GM12892 (cell line): ENCODE measurements at regions not wholly inside any gene's neighbourhood (a gene's known extent, or its start where the extent isn't known, plus 50 kb on each side); places are given as distances from the start of the nearest gene placed in this dataset.

Experiments used
- POLR2A ChIP-seq: IDR thresholded peaks from 2 replicates; pipeline ENCODE4 v1.6.1; 2011; ENCODE audit warnings: low read depth, low read length, control low read depth
- POLR2AphosphoS5 ChIP-seq: IDR thresholded peaks from 2 replicates; pipeline ENCODE4 v1.6.1; 2011; ENCODE audit warnings: low read depth, low read length, control low read depth
- TAF1 ChIP-seq: IDR thresholded peaks from 2 replicates; pipeline ENCODE4 v1.6.1; 2011; ENCODE audit warnings: low read depth, mild to moderate bottlenecking, control low read depth, low read length, borderline replicate concordance

- TF ChIP-seq POLR2A (no peak), POLR2AphosphoS5 (no peak), TAF1 (no peak)
Measured at GRCh38 chr2:5616019-5616418, 76.2 kb upstream of the SOX11 start.
